Mesenchymal stem cell (in vitro differentiated cells and primary cell): ENCODE measurements at regions not wholly inside any gene's neighbourhood (a gene's known extent, or its start where the extent isn't known, plus 50 kb on each side); places are given as distances from the start of the nearest gene placed in this dataset.

ENCODE experiments used
- DNase-seq: peaks from one replicate; pipeline ENCODE4 v3.0.0-alpha.2; 2013
- H2AFZ ChIP-seq: one replicate; pipeline ENCODE4 v1.6.1; 2013; ENCODE audit warnings: low read depth, mild to moderate bottlenecking, control low read depth, inconsistent platforms, low read length, moderate library complexity
- H2AK5ac ChIP-seq: 2 replicates; pipeline ENCODE4 v1.6.1; 2013; ENCODE audit warnings: low read length, moderate library complexity, mild to moderate bottlenecking, inconsistent platforms; ENCODE audit not compliant: severe bottlenecking
- H2BK120ac ChIP-seq: one replicate; pipeline ENCODE4 v1.6.1; 2013; ENCODE audit warnings: low read depth, mild to moderate bottlenecking, inconsistent platforms, low read length, moderate library complexity
- H2BK12ac ChIP-seq, 2 experiments: one replicate each; pipeline ENCODE4 v1.6.1; 2013; ENCODE audit warnings: inconsistent platforms in 2 of 2, low read length in 2 of 2, mild to moderate bottlenecking in 2 of 2, moderate library complexity in 2 of 2, control low read depth in 1 of 2
- H2BK15ac ChIP-seq: one replicate; pipeline ENCODE4 v1.6.1; 2013; ENCODE audit warnings: mild to moderate bottlenecking, low read depth, inconsistent platforms; ENCODE audit not compliant: poor library complexity, severe bottlenecking
- H2BK5ac ChIP-seq: 2 replicates; pipeline ENCODE4 v1.6.1; 2013; ENCODE audit warnings: low read depth, mild to moderate bottlenecking, low read length, control low read depth, inconsistent platforms; ENCODE audit not compliant: poor library complexity, severe bottlenecking
- H3K14ac ChIP-seq, 2 experiments: one replicate each; pipeline ENCODE4 v1.6.1; 2013; ENCODE audit warnings: inconsistent platforms in 2 of 2, low read length in 2 of 2, control low read depth in 1 of 2, mild to moderate bottlenecking in 1 of 2, moderate library complexity in 1 of 2
- H3K18ac ChIP-seq, 2 experiments: one replicate each; pipeline ENCODE4 v1.6.1; 2013; ENCODE audit warnings: inconsistent platforms in 2 of 2, low read length in 2 of 2, control low read depth in 1 of 2, low read depth in 1 of 2, mild to moderate bottlenecking in 1 of 2
- H3K23ac ChIP-seq, 2 experiments: one replicate each; pipeline ENCODE4 v1.6.1; 2013; ENCODE audit warnings: inconsistent platforms in 2 of 2, low read length in 2 of 2, mild to moderate bottlenecking in 2 of 2, moderate library complexity in 2 of 2, control low read depth in 1 of 2
- H3K27ac ChIP-seq: 2 replicates; pipeline ENCODE4 v1.5.1; 2013; ENCODE audit warnings: mild to moderate bottlenecking, moderate library complexity, low read length, control low read depth, inconsistent platforms; ENCODE audit not compliant: poor library complexity, severe bottlenecking
- H3K27me3 ChIP-seq, 2 experiments: 2 replicates each; pipeline versions ENCODE4 v1.6.1 to v1.7.0; 2013; ENCODE audit warnings: low read length in 2 of 2, mild to moderate bottlenecking in 2 of 2, moderate library complexity in 2 of 2, control low read depth in 1 of 2, inconsistent platforms in 1 of 2; ENCODE audit not compliant: control insufficient read depth in 1 of 2, insufficient read depth in 1 of 2
- H3K36me3 ChIP-seq, 2 experiments: 2 replicates each; pipeline versions ENCODE4 v1.6.1 to v1.7.0; 2013; ENCODE audit warnings: low read length in 2 of 2, control low read depth in 1 of 2, inconsistent platforms in 1 of 2, low read depth in 1 of 2, mild to moderate bottlenecking in 1 of 2; ENCODE audit not compliant: insufficient read depth in 2 of 2, control insufficient read depth in 1 of 2
- H3K4ac ChIP-seq, 2 experiments: one replicate each; pipeline ENCODE4 v1.6.1; 2013; ENCODE audit warnings: inconsistent platforms in 2 of 2, low read length in 2 of 2, mild to moderate bottlenecking in 2 of 2, moderate library complexity in 2 of 2, control low read depth in 1 of 2, low read depth in 1 of 2
- H3K4me1 ChIP-seq: 2 replicates; pipeline ENCODE4 v1.6.1; 2013; ENCODE audit warnings: low read depth, low read length, control low read depth; ENCODE audit not compliant: control insufficient read depth, insufficient read depth
- H3K4me2 ChIP-seq: 2 replicates; pipeline ENCODE4 v1.6.1; 2013; ENCODE audit warnings: low read length, mild to moderate bottlenecking, inconsistent platforms; ENCODE audit not compliant: poor library complexity, severe bottlenecking
- H3K4me3 ChIP-seq, 2 experiments: 2 replicates each; pipeline versions ENCODE4 v1.5.1 to v1.7.0; 2013; ENCODE audit warnings: low read length in 2 of 2, mild to moderate bottlenecking in 2 of 2, control low read depth in 1 of 2, low read depth in 1 of 2; ENCODE audit not compliant: insufficient read depth in 1 of 2
- H3K79me1 ChIP-seq: replicated peaks from 2 replicates; pipeline ENCODE4 v1.6.1; 2013; ENCODE audit warnings: mild to moderate bottlenecking, control low read depth, low read length, inconsistent platforms; ENCODE audit not compliant: poor library complexity, severe bottlenecking
- H3K9ac ChIP-seq: 2 replicates; pipeline ENCODE4 v1.7.0; 2013; ENCODE audit warnings: mild to moderate bottlenecking, low read length, moderate library complexity
- H3K9me3 ChIP-seq: 2 replicates; pipeline ENCODE4 v1.7.0; 2013; ENCODE audit warnings: mild to moderate bottlenecking, low read length; ENCODE audit not compliant: control insufficient read depth
- H4K8ac ChIP-seq: one replicate; pipeline ENCODE4 v1.6.1; 2013; ENCODE audit warnings: inconsistent platforms, mild to moderate bottlenecking, low read length, moderate library complexity
- H4K91ac ChIP-seq: one replicate; pipeline ENCODE4 v1.6.1; 2013; ENCODE audit warnings: mild to moderate bottlenecking, low read length, inconsistent platforms
- WGBS: methylation state at CpG from one replicate; pipeline ENCODE4 v1.1.7; 2013; ENCODE audit warnings: mixed read lengths; 5-methylcytosine and 5-hydroxymethylcytosine counted together

GRCh38 chr11:30798547-30799236, 212.5 kb upstream of the MPPED2 start:
- no peaks in the 10 kb centered on the region for H3K4me1 ChIP-seq
- DNase-seq, result no peak
- no peak overlapping the region for H3K9ac ChIP-seq
- no peak overlapping the region for H2BK120ac ChIP-seq
- no peaks in the 10 kb centered on the region for H3K79me1 ChIP-seq
- no peaks in the 10 kb centered on the region for H3K36me3 ChIP-seq
- H3K4me2 ChIP-seq, result no peak overlapping the region
- H4K91ac ChIP-seq, result no peak overlapping the region
- no peak overlapping the region for H3K18ac ChIP-seq
- H3K14ac ChIP-seq, result no peak overlapping the region
- no peaks in the 10 kb centered on the region for H3K27me3 ChIP-seq
- no peak overlapping the region for H2AK5ac ChIP-seq
- H2BK12ac ChIP-seq, result no peak overlapping the region
- H2BK15ac ChIP-seq, result no peak overlapping the region
- no peak overlapping the region for H3K27ac ChIP-seq
- H4K8ac ChIP-seq, result no peak overlapping the region
- H3K23ac ChIP-seq, result no peak overlapping the region
- no peak overlapping the region for H2AFZ ChIP-seq
- H3K9me3 ChIP-seq, result no peaks in the 10 kb centered on the region
- H2BK5ac ChIP-seq, result no peak overlapping the region
- 83% methylated on average over 3 of the region's 3 CpGs for WGBS
- no peak overlapping the region for H3K4ac ChIP-seq
- H3K4me3 ChIP-seq, result no peak overlapping the region

- Histone ChIP-seq H3K4me2 (no peak overlapping the region), H3K27me3 (no peaks in the 10 kb centered on the region), H2AFZ (no peak overlapping the region), H3K4me1 (no peaks in the 10 kb centered on the region), H3K27ac (no peak overlapping the region), H2BK15ac (no peak overlapping the region), H4K91ac (no peak overlapping the region), H2AK5ac (no peak overlapping the region), H2BK5ac (no peak overlapping the region), H4K8ac (no peak overlapping the region), H3K18ac (no peak overlapping the region), H2BK120ac (no peak overlapping the region), H3K79me1 (no peaks in the 10 kb centered on the region), H3K14ac (no peak overlapping the region), H3K4me3 (no peak overlapping the region), H3K23ac (no peak overlapping the region), H3K4ac (no peak overlapping the region), H3K36me3 (no peaks in the 10 kb centered on the region), H3K9ac (no peak overlapping the region), H3K9me3 (no peaks in the 10 kb centered on the region), H2BK12ac (no peak overlapping the region)
- 61% methylated on average over 4 of the region's 4 CpGs for WGBS
- DNase-seq, result peak; percentile 72
Measured at GRCh38 chr11:30789270-30789669, 203.1 kb upstream of the MPPED2 start.

- no peaks in the 10 kb centered on the region for H3K4me1 ChIP-seq
- H3K4me2 ChIP-seq, result no peak overlapping the region
- H3K27me3 ChIP-seq, result no peaks in the 10 kb centered on the region
- 83% methylated on average over 1 of the region's 2 CpGs for WGBS
- H3K4ac ChIP-seq, result no peak overlapping the region
- H3K9ac ChIP-seq, result no peak overlapping the region
- H3K79me1 ChIP-seq, result no peaks in the 10 kb centered on the region
- no peak for DNase-seq
- H2AK5ac ChIP-seq, result no peak overlapping the region
- no peak overlapping the region for H4K8ac ChIP-seq
- no peak overlapping the region for H3K18ac ChIP-seq
- no peak overlapping the region for H3K4me3 ChIP-seq
- H2BK12ac ChIP-seq, result no peak overlapping the region
- no peak overlapping the region for H2BK15ac ChIP-seq
- no peak overlapping the region for H3K27ac ChIP-seq
- H2BK120ac ChIP-seq, result no peak overlapping the region
- H4K91ac ChIP-seq, result no peak overlapping the region
- H2BK5ac ChIP-seq, result no peak overlapping the region
- H3K36me3 ChIP-seq, result no peaks in the 10 kb centered on the region
- no peak overlapping the region for H2AFZ ChIP-seq
- H3K23ac ChIP-seq, result no peak overlapping the region
- no peak overlapping the region for H3K14ac ChIP-seq
- no peaks in the 10 kb centered on the region for H3K9me3 ChIP-seq
Measured at GRCh38 chr11:30788849-30789248, 202.7 kb upstream of the MPPED2 start.

GRCh38 chr11:30786256-30787110, 200.3 kb upstream of the MPPED2 start:
- Histone ChIP-seq H4K91ac (no peak overlapping the region), H3K23ac (no peak overlapping the region), H3K18ac (no peak overlapping the region), H3K9ac (no peak overlapping the region), H2AFZ (no peak overlapping the region), H2BK5ac (no peak overlapping the region), H4K8ac (no peak overlapping the region), H3K4me1 (no peaks in the 10 kb centered on the region), H3K79me1 (no peaks in the 10 kb centered on the region), H3K27me3 (no peaks in the 10 kb centered on the region), H3K4me3 (no peak overlapping the region), H3K9me3 (no peaks in the 10 kb centered on the region), H2BK120ac (no peak overlapping the region), H3K27ac (no peak overlapping the region), H3K4me2 (no peak overlapping the region), H2AK5ac (no peak overlapping the region), H3K36me3 (no peaks in the 10 kb centered on the region), H2BK15ac (no peak overlapping the region), H3K4ac (no peak overlapping the region), H3K14ac (no peak overlapping the region), H2BK12ac (no peak overlapping the region)
- WGBS, result 71% methylated on average over 2 of the region's 4 CpGs
- DNase-seq, result no peak
